ENCODE measurements at regions not wholly inside any gene's neighbourhood (a gene's known extent, or its start where the extent isn't known, plus 50 kb on each side); places are given as distances from the start of the nearest gene placed in this dataset.

- H3K27me3 ChIP-seq, result no peaks in the 10 kb centered on the region
- no peaks in the 10 kb centered on the region for H3K9me3 ChIP-seq
- no peak overlapping the region for H3K27ac ChIP-seq
- no peak for DNase-seq
- H3K4me3 ChIP-seq, result no peak overlapping the region
- intact Hi-C loops (cut with DNase I), result no loop called here
- no peak for TF ChIP-seq CTCF (IDR thresholded peaks at IDR 0.05)
- TF ChIP-seq POLR2A (IDR thresholded peaks at IDR 0.05), result no peak
- no peak for TF ChIP-seq EP300 (IDR thresholded peaks at IDR 0.05)
- H3K36me3 ChIP-seq, result no peaks in the 10 kb centered on the region
- H3K4me1 ChIP-seq (ENCODE audit: insufficient read depth), result no peaks in the 10 kb centered on the region
Measured at GRCh38 chr3:154664714-154665113, 234.7 kb upstream of the GPR149 start.

- Histone ChIP-seq H3K4me1 (ENCODE audit: insufficient read depth) (no peaks in the 10 kb centered on the region), H3K9me3 (no peaks in the 10 kb centered on the region), H3K4me3 (no peak overlapping the region), H3K27me3 (no peaks in the 10 kb centered on the region), H3K36me3 (no peaks in the 10 kb centered on the region), H3K27ac (no peak overlapping the region)
- WGBS, 3 donors, result 72 to 85% (median 76%) methylated on average over 3 of the region's 3 CpGs
- no peak for TF ChIP-seq CTCF (IDR thresholded peaks at IDR 0.05)
- TF ChIP-seq EP300 (IDR thresholded peaks at IDR 0.05), result no peak
- TF ChIP-seq POLR2A (IDR thresholded peaks at IDR 0.05), result no peak
- no peak for DNase-seq
- intact Hi-C loops (cut with DNase I), result no loop called here
Measured at GRCh38 chr3:154662851-154663250, 232.9 kb upstream of the GPR149 start.

GRCh38 chr3:154660811-154661210 lies 230.8 kb upstream of the GPR149 start:
- H3K36me3 ChIP-seq, result no peaks in the 10 kb centered on the region
- intact Hi-C loops (cut with DNase I), result no loop called here
- no peak overlapping the region for H3K4me3 ChIP-seq
- no peaks in the 10 kb centered on the region for H3K9me3 ChIP-seq
- H3K27me3 ChIP-seq, result no peaks in the 10 kb centered on the region
- 34 to 40% (median 37%) methylated on average over 2 of the region's 2 CpGs for WGBS, 3 donors
- TF ChIP-seq EP300 (IDR thresholded peaks at IDR 0.05) (no peak), POLR2A (IDR thresholded peaks at IDR 0.05) (no peak), CTCF (IDR thresholded peaks at IDR 0.05) (no peak)
- no peak for DNase-seq
- no peaks in the 10 kb centered on the region for H3K4me1 ChIP-seq (ENCODE audit: insufficient read depth)
- H3K27ac ChIP-seq, result no peak overlapping the region

- DNase-seq, result no peak
- Histone ChIP-seq H3K4me1 (ENCODE audit: insufficient read depth) (no peaks in the 10 kb centered on the region), H3K27me3 (no peaks in the 10 kb centered on the region), H3K9me3 (no peaks in the 10 kb centered on the region), H3K36me3 (no peaks in the 10 kb centered on the region), H3K27ac (no peak overlapping the region), H3K4me3 (no peak overlapping the region)
- TF ChIP-seq CTCF (IDR thresholded peaks at IDR 0.05), result no peak
- no peak for TF ChIP-seq POLR2A (IDR thresholded peaks at IDR 0.05)
- no peak for TF ChIP-seq EP300 (IDR thresholded peaks at IDR 0.05)
- intact Hi-C loops (cut with DNase I), result no loop called here
Measured at GRCh38 chr3:154658000-154658399, 228.0 kb upstream of the GPR149 start.

- Histone ChIP-seq H3K4me1 (ENCODE audit: insufficient read depth) (no peaks in the 10 kb centered on the region), H3K27ac (no peak overlapping the region), H3K36me3 (no peaks in the 10 kb centered on the region), H3K27me3 (no peaks in the 10 kb centered on the region), H3K4me3 (no peak overlapping the region), H3K9me3 (no peaks in the 10 kb centered on the region)
- intact Hi-C loops (cut with DNase I), result no loop called here
- DNase-seq, result no peak
- WGBS, 3 donors, result 15 to 20% (median 16%) methylated on average over 4 of the region's 4 CpGs
- TF ChIP-seq EP300 (IDR thresholded peaks at IDR 0.05) (no peak), POLR2A (IDR thresholded peaks at IDR 0.05) (no peak), CTCF (IDR thresholded peaks at IDR 0.05) (no peak)
Measured at GRCh38 chr3:154657218-154657617, 227.2 kb upstream of the GPR149 start.
